Smooth muscle cell (in vitro differentiated cells): ENCODE measurements at regions not wholly inside any gene's neighbourhood (a gene's known extent, or its start where the extent isn't known, plus 50 kb on each side); places are given as distances from the start of the nearest gene placed in this dataset.
A peak's percentile ranks its signal among the peaks of the same experiment; 100 is the strongest.

Experiments
- DNase-seq: peaks from one replicate; lab custom pipeline; 2025; ENCODE audit not compliant: unreplicated experiment; lab: John Stamatoyannopoulos, UW
- H2AFZ ChIP-seq: fragments of 200-600 bp; sonication (generic); 2 replicates; pipeline ENCODE4 v1.6.0; 2016; ENCODE audit warnings: antibody characterized with exemption, low read depth, mild to moderate bottlenecking
- H3F3A ChIP-seq: fragments of 200-600 bp; sonication (generic); 2 replicates; pipeline ENCODE4 v1.6.0; 2017; ENCODE audit warnings: antibody characterized with exemption, low read depth
- H3K27ac ChIP-seq: fragments of 200-600 bp; sonication (generic); 2 replicates; pipeline ENCODE4 v1.5.1; 2016; ENCODE audit warnings: low read depth, mild to moderate bottlenecking
- H3K27me3 ChIP-seq: fragments of 200-600 bp; sonication (generic); 2 replicates; pipeline ENCODE4 v1.6.1; 2016; ENCODE audit warnings: low read depth, mild to moderate bottlenecking
- H3K36me3 ChIP-seq: fragments of 200-600 bp; sonication (generic); 2 replicates; pipeline ENCODE4 v1.5.1; 2016; ENCODE audit warnings: low read depth
- H3K4me1 ChIP-seq: fragments of 200-600 bp; sonication (generic); 2 replicates; pipeline ENCODE4 v1.5.1; 2016; ENCODE audit warnings: low read depth
- H3K4me2 ChIP-seq: fragments of 200-600 bp; sonication (generic); 2 replicates; pipeline ENCODE4 v1.6.0; 2016; ENCODE audit warnings: mild to moderate bottlenecking
- H3K4me3 ChIP-seq: fragments of 200-600 bp; sonication (generic); 2 replicates; pipeline ENCODE4 v1.5.1; 2016; ENCODE audit warnings: mild to moderate bottlenecking
- H3K79me2 ChIP-seq: fragments of 200-600 bp; sonication (generic); 2 replicates; pipeline ENCODE4 v1.6.0; 2016; ENCODE audit warnings: low read depth, mild to moderate bottlenecking
- H3K9ac ChIP-seq: fragments of 200-600 bp; sonication (generic); 2 replicates; pipeline ENCODE4 v1.6.0; 2016; ENCODE audit warnings: low read depth
- H3K9me3 ChIP-seq: fragments of 200-600 bp; sonication (generic); replicated peaks from 2 replicates; pipeline ENCODE4 v1.5.1; 2016; ENCODE audit warnings: low read depth
- H4K20me1 ChIP-seq: fragments of 200-600 bp; sonication (generic); 2 replicates; pipeline ENCODE4 v1.6.0; 2016; ENCODE audit warnings: low read depth
- WGBS: methylation state at CpG from one replicate; pipeline ENCODE4 v1.1.7; 2016; ENCODE audit warnings: low lambda C conversion rate; 5-methylcytosine and 5-hydroxymethylcytosine counted together
- TF ChIP-seq, protein P1 (sequence below): fragments of 200-600 bp; sonication (generic); IDR thresholded peaks from 2 replicates; pipeline ENCODE4 v1.5.1; 2017; ENCODE audit warnings: borderline replicate concordance, mild to moderate bottlenecking, antibody characterized with exemption; ENCODE audit not compliant: insufficient read depth, poor library complexity, severe bottlenecking

DNA sequence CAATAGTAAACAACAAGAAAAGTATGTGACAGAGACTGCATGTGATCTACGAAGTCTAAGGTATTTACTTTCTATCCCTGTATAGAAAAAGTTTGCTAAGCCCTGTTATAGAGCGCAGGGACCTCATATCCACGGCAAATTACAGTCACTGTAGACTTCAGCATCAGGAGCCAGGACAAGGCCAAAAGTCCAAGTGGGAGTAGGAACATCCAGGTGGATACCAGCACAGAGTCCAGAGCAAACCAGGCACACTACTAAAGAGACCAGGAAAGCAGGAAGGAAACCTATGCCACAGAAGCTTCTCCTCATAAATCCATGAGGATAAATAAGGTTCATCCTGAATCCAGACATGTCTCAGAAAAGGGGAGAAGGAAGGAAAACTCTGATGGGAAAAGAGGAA, 342.2 kb upstream of the HTR2A start:
- WGBS, result 96% methylated on average over 3 of the region's 3 CpGs
- Histone ChIP-seq H3K27me3 (no peaks in the 10 kb centered on the region), H3F3A (no peaks in the 10 kb centered on the region), H3K4me1 (no peaks in the 10 kb centered on the region), H3K9ac (no peak overlapping the region), H4K20me1 (no peaks in the 10 kb centered on the region), H3K36me3 (no peaks in the 10 kb centered on the region), H3K4me3 (no peak overlapping the region), H2AFZ (no peak overlapping the region), H3K9me3 (no peaks in the 10 kb centered on the region), H3K79me2 (no peaks in the 10 kb centered on the region), H3K27ac (no peak overlapping the region), H3K4me2 (no peak overlapping the region)
- no peak for DNase-seq
- TF ChIP-seq, protein P1, sequence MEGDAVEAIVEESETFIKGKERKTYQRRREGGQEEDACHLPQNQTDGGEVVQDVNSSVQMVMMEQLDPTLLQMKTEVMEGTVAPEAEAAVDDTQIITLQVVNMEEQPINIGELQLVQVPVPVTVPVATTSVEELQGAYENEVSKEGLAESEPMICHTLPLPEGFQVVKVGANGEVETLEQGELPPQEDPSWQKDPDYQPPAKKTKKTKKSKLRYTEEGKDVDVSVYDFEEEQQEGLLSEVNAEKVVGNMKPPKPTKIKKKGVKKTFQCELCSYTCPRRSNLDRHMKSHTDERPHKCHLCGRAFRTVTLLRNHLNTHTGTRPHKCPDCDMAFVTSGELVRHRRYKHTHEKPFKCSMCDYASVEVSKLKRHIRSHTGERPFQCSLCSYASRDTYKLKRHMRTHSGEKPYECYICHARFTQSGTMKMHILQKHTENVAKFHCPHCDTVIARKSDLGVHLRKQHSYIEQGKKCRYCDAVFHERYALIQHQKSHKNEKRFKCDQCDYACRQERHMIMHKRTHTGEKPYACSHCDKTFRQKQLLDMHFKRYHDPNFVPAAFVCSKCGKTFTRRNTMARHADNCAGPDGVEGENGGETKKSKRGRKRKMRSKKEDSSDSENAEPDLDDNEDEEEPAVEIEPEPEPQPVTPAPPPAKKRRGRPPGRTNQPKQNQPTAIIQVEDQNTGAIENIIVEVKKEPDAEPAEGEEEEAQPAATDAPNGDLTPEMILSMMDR, result no peak

DNA sequence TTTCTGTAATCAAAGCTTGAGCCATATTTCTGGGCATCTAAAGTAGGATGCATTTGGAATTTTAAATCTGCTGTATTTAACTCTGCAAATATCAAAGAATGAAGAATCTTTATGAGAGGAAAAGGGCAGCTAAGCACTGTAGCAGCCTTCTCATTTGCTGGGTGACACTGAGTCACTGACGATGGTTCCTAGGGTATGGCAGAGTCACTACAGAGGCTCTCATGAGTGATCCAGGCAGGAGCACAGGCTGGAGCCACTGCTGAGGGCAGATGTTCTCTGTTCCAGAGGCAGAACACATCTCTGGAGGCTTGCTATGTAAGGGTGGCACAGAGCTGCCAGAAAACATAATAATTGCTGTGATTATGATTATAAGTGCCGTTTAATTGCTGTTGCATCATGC, 340.7 kb upstream of the HTR2A start:
- DNase-seq, result no peak
- 54% methylated on average over 2 of the region's 2 CpGs for WGBS
- peak overlapping the region; percentile 4 for H2AFZ ChIP-seq

DNA sequence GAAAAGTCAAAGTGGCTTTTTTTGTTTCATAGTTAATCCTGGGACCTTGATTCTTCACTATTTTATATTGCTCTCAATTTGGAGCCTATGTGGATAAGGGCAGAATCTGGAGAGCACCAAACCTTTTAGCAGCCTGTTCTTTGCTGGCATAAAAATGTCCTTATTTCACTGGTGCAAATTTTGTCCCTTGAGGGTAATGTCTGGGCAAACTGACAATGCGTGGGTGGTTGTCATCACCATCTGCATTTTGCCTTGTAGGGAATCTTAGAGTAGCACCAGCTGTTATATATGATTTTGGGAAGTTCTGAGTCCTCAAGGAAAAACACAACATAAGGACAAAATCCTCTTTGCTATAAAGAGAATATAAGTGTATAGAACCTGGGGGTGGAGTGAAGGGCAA, 336.9 kb upstream of the HTR2A start:
- H3K79me2 ChIP-seq, result no peaks in the 10 kb centered on the region
- no peaks in the 10 kb centered on the region for H3F3A ChIP-seq
- H4K20me1 ChIP-seq, result no peaks in the 10 kb centered on the region
- 68% methylated on average over 1 of the region's 1 CpG for WGBS
- H3K4me2 ChIP-seq, result no peak overlapping the region
- TF ChIP-seq, protein P1, result no peak
- no peak overlapping the region for H3K4me3 ChIP-seq
- H3K4me1 ChIP-seq, result no peaks in the 10 kb centered on the region
- peaks cover 11% of the 10 kb centered on the region for H3K9me3 ChIP-seq
- no peaks in the 10 kb centered on the region for H3K36me3 ChIP-seq
- H3K27ac ChIP-seq, result no peak overlapping the region
- no peak for DNase-seq
- no peak overlapping the region for H3K9ac ChIP-seq
- H3K27me3 ChIP-seq, result no peaks in the 10 kb centered on the region
- no peak overlapping the region for H2AFZ ChIP-seq

More for the DNA sequence above, 340.7 kb upstream of the HTR2A start:
- H3K9me3 ChIP-seq, result no peaks in the 10 kb centered on the region
- H3K4me1 ChIP-seq, result no peaks in the 10 kb centered on the region
- TF ChIP-seq, protein P1, result no peak
- H3K4me2 ChIP-seq, result no peak overlapping the region
- H4K20me1 ChIP-seq, result no peaks in the 10 kb centered on the region
- no peaks in the 10 kb centered on the region for H3F3A ChIP-seq
- no peaks in the 10 kb centered on the region for H3K79me2 ChIP-seq
- no peaks in the 10 kb centered on the region for H3K36me3 ChIP-seq
- H3K4me3 ChIP-seq, result no peak overlapping the region
- H3K27me3 ChIP-seq, result no peaks in the 10 kb centered on the region
- H3K27ac ChIP-seq, result peak overlapping the region; percentile 21
- no peak overlapping the region for H3K9ac ChIP-seq

DNA sequence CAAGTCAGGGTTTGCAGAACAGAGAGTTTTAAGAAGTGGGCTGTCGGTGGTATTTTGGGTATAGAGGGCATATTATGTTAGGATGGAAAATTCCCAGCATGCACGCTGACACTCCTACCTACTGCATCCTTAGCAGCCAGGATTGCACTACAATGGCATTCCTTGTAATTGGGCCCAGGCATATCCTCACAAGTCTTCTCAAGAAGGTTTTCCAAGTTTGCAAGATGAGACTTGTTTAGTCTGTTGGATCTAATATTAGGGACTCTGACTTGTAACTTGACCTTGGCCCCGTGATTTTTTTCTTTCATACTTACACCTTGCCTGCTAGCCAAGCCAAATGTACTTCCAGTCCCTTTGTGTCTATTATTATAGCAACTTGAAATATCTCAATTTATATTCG, 335.7 kb upstream of the HTR2A start:
- Histone ChIP-seq H3K36me3 (no peaks in the 10 kb centered on the region), H3K79me2 (no peaks in the 10 kb centered on the region), H3K4me2 (no peak overlapping the region), H3K9ac (no peak overlapping the region), H2AFZ (no peak overlapping the region), H3K4me1 (no peaks in the 10 kb centered on the region), H4K20me1 (no peaks in the 10 kb centered on the region), H3F3A (no peaks in the 10 kb centered on the region), H3K27ac (no peak overlapping the region), H3K4me3 (no peak overlapping the region), H3K9me3 (peaks cover 11% of the 10 kb centered on the region), H3K27me3 (no peaks in the 10 kb centered on the region)
- TF ChIP-seq, protein P1, result no peak
- 91% methylated on average over 4 of the region's 4 CpGs for WGBS
- no peak for DNase-seq
